Endothelial cell of umbilical vein (primary cell): ENCODE measurements at regions not wholly inside any gene's neighbourhood (a gene's known extent, or its start where the extent isn't known, plus 50 kb on each side); places are given as distances from the start of the nearest gene placed in this dataset.

Source experiments
- EZH2 ChIP-seq: IDR thresholded peaks from 2 replicates; pipeline ENCODE4 v1.6.1; 2012; ENCODE audit warnings: borderline replicate concordance, low read depth, mild to moderate bottlenecking, moderate library complexity, low read length, inconsistent platforms; ENCODE audit not compliant: severe bottlenecking
- FOS ChIP-seq: IDR thresholded peaks from 2 replicates; pipeline ENCODE4 v1.6.1; 2011; ENCODE audit warnings: mild to moderate bottlenecking, low read length, moderate library complexity, borderline replicate concordance; ENCODE audit not compliant: insufficient read depth
- GATA2 ChIP-seq: IDR thresholded peaks from 2 replicates; pipeline ENCODE4 v1.7.0; 2011; ENCODE audit warnings: low read depth, mild to moderate bottlenecking, moderate library complexity, mixed read lengths, low read length; ENCODE audit not compliant: insufficient read length, insufficient read depth
- JUN ChIP-seq: IDR thresholded peaks from 2 replicates; pipeline ENCODE4 v1.6.1; 2011; ENCODE audit warnings: borderline replicate concordance, low read depth; ENCODE audit not compliant: insufficient read length, insufficient read depth
- POLR2A ChIP-seq: IDR thresholded peaks from 2 replicates; pipeline ENCODE4 v1.6.1; 2012; ENCODE audit warnings: low read depth, mild to moderate bottlenecking, control low read depth, low read length
- TF ChIP-seq, protein P1 (sequence below), 2 donors: IDR thresholded peaks; 1 replicate in 1 of 2; 2 replicates in 1 of 2; pipeline ENCODE4 v1.5.1; 2011; ENCODE audit warnings: low read length in 2 of 2, mild to moderate bottlenecking in 2 of 2, moderate library complexity in 2 of 2, control low read depth in 1 of 2, inconsistent platforms in 1 of 2, low read depth in 1 of 2; ENCODE audit not compliant: insufficient read depth in 1 of 2; ENCODE audit errors: extremely low read depth in 1 of 2

- TF ChIP-seq, protein P1, sequence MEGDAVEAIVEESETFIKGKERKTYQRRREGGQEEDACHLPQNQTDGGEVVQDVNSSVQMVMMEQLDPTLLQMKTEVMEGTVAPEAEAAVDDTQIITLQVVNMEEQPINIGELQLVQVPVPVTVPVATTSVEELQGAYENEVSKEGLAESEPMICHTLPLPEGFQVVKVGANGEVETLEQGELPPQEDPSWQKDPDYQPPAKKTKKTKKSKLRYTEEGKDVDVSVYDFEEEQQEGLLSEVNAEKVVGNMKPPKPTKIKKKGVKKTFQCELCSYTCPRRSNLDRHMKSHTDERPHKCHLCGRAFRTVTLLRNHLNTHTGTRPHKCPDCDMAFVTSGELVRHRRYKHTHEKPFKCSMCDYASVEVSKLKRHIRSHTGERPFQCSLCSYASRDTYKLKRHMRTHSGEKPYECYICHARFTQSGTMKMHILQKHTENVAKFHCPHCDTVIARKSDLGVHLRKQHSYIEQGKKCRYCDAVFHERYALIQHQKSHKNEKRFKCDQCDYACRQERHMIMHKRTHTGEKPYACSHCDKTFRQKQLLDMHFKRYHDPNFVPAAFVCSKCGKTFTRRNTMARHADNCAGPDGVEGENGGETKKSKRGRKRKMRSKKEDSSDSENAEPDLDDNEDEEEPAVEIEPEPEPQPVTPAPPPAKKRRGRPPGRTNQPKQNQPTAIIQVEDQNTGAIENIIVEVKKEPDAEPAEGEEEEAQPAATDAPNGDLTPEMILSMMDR (IDR thresholded peaks at IDR 0.05; ENCODE audit: extremely low read depth in 1 of 2, insufficient read depth in 1 of 2, low read depth in 1 of 2, low read length in 2 of 2) = no peak
- no peak for TF ChIP-seq POLR2A
- no peak for TF ChIP-seq JUN
- no peak for TF ChIP-seq FOS
- TF ChIP-seq GATA2 = no peak
- no peak for TF ChIP-seq EZH2
Observed at GRCh38 chr3:82498186-82498585, 736.7 kb upstream of the GBE1 start.
